ENCODE measurements at regions not wholly inside any gene's neighbourhood (a gene's known extent, or its start where the extent isn't known, plus 50 kb on each side); places are given as distances from the start of the nearest gene placed in this dataset.

DNA sequence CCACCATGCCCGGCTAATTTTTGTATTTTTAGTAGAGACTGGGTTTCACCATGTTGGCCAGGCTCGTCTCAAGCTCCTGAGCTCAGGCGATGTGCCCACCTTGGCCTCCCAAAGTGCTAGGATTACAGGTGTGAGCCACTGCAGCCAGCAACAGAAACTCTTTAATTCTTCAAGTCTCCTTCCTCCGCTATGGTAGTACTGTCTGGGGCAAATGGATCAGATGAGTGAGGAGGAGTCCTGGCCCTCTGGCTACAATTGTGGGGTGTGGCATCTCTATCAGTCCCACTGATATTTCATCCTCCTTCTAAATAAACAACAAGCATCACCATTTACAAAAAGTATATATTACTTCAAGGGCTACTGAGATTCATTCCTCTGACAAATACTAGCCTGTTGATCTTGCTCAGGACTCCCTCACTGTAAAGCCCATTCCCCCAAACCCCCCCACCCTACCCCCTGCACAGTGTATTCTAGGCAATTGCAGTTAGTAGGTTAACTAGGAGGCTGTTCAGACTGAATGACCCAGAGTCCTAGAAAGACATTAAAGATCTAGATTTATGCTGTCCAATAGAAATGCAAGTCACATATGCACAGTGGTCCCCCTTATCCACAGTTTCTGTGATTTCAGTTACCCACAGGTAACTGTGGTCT is 71.2 kb upstream of the STAM2 start:
- TF ChIP-seq, protein P1, sequence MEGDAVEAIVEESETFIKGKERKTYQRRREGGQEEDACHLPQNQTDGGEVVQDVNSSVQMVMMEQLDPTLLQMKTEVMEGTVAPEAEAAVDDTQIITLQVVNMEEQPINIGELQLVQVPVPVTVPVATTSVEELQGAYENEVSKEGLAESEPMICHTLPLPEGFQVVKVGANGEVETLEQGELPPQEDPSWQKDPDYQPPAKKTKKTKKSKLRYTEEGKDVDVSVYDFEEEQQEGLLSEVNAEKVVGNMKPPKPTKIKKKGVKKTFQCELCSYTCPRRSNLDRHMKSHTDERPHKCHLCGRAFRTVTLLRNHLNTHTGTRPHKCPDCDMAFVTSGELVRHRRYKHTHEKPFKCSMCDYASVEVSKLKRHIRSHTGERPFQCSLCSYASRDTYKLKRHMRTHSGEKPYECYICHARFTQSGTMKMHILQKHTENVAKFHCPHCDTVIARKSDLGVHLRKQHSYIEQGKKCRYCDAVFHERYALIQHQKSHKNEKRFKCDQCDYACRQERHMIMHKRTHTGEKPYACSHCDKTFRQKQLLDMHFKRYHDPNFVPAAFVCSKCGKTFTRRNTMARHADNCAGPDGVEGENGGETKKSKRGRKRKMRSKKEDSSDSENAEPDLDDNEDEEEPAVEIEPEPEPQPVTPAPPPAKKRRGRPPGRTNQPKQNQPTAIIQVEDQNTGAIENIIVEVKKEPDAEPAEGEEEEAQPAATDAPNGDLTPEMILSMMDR (IDR thresholded peaks at IDR 0.05) = no peak
- DNase-seq (no peak), ATAC-seq (no peak)
- H3K36me3 ChIP-seq = no peaks in the 10 kb centered on the region
- H3K9me3 ChIP-seq = no peaks in the 10 kb centered on the region
- H3K4me1 ChIP-seq = no peaks in the 10 kb centered on the region
- H3K27ac ChIP-seq = no peak overlapping the region
- H3K4me3 ChIP-seq = no peak overlapping the region
- intact Hi-C loops (cut with DNase I) = no loop called here
- no peaks in the 10 kb centered on the region for H3K27me3 ChIP-seq

DNA sequence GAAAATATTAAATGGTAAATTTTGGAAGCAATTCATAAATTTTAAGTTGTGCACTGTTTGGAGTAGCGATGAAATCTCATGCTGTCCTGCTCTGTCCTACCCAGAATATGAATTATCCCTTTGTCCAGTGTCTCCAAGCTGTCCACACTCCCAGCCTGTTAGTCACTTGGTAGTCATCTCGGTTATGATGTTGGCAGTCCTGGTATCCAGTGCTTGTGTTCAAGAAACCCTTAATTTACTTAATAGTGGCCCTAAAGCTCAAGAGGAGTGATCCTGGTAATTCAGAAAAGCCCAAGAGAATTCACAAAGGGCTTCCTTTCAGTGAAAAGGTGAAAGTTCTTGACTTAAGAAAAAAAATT is 71.8 kb upstream of the STAM2 start:
- DNase-seq (no peak), ATAC-seq (no peak)
- Histone ChIP-seq H3K9me3 (no peaks in the 10 kb centered on the region), H3K27me3 (no peaks in the 10 kb centered on the region), H3K36me3 (no peaks in the 10 kb centered on the region), H3K27ac (no peak overlapping the region), H3K4me3 (no peak overlapping the region), H3K4me1 (no peaks in the 10 kb centered on the region)
- intact Hi-C loops (cut with DNase I) = no loop called here
- TF ChIP-seq, protein P1 (IDR thresholded peaks at IDR 0.05) = no peak

DNA sequence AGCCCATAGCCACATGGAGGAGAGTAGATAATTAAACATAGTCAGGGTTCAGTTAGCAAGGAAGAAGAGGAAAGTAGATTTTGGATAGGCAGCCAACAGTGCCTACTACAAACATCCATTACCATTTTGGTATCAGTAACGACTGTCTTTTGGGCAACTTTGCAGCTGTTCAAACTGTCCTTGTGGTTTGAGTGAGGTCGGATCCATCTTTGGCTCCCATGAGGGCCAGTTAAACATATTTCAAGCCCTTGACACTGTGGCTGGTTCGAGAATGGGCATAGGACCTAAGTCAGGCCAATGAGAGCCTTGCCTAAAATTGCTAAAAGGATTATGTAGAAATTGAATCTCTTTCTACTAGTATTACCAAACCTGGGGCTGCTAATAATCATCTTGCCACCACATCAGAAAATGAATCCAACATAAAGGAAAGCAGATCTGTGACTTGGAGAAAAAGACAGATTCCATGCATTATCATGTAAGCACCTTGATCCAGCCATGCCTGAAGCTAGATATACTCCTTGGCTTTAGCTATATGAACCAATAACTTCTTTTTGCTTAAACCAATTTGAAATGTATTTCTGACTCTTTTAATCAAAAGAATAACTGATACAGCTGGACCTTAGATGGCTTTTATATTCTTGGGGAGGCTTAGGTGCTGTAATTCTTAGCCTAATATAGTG is 75.0 kb upstream of the STAM2 start:
- Histone ChIP-seq H3K4me3 (no peak overlapping the region), H3K36me3 (no peaks in the 10 kb centered on the region), H3K27me3 (no peaks in the 10 kb centered on the region), H3K9me3 (no peaks in the 10 kb centered on the region), H3K4me1 (no peaks in the 10 kb centered on the region), H3K27ac (no peak overlapping the region)
- TF ChIP-seq, protein P1 (IDR thresholded peaks at IDR 0.05) = no peak
- intact Hi-C loops (cut with DNase I) = no loop called here
- DNase-seq = no peak
- no peak for ATAC-seq

DNA sequence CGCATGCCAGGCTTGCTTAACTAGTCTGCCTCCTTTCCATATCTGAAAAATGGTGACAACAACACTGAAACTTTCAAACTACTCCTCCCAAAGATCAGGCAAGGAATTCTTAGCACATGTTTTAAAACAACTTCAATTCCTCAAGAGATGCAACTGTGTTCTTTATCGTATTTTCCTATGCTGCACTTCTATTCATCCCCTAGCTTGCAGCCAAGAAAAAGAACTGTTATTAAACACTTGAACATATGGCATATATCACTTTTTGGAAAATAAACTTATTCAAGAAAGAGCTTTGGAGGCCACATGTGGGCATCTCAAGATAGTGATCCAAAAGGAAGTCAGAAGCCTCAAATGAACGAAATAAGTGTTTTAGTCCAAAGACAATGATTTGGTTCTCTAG is 75.6 kb upstream of the STAM2 start:
- Histone ChIP-seq H3K9me3 (no peaks in the 10 kb centered on the region), H3K4me1 (no peaks in the 10 kb centered on the region), H3K27me3 (no peaks in the 10 kb centered on the region), H3K4me3 (no peak overlapping the region), H3K27ac (no peak overlapping the region), H3K36me3 (no peaks in the 10 kb centered on the region)
- intact Hi-C loops (cut with DNase I) = no loop called here
- ATAC-seq (no peak), DNase-seq (no peak)
- TF ChIP-seq, protein P1 (IDR thresholded peaks at IDR 0.05) = no peak

DNA sequence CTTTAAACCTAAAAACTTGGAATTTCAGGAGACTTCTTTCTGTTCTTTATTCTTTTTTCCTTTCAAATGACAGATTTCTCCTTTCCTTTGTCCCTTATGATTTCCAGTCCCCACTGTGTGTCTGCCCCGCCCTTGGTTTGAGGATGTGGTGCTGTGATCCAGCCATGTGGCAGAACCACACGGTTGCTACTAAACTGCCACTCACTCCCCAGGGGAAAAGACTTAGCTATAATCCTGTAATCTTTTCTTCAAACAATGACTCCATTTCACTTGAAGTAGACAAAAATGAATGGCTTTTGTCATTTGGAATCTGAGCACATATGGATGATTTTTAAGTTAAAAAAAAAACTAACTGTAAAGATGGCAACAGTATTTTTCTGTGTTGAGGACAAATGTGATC is 76.2 kb upstream of the STAM2 start:
- intact Hi-C loops (cut with DNase I) = no loop called here

More for the DNA sequence above, 76.2 kb upstream of the STAM2 start:
- Histone ChIP-seq H3K36me3 (no peaks in the 10 kb centered on the region), H3K9me3 (no peaks in the 10 kb centered on the region), H3K4me1 (no peaks in the 10 kb centered on the region), H3K27ac (no peak overlapping the region), H3K4me3 (no peak overlapping the region), H3K27me3 (no peaks in the 10 kb centered on the region)
- TF ChIP-seq, protein P1 (IDR thresholded peaks at IDR 0.05) = no peak
- no peak for DNase-seq
- ATAC-seq = no peak
